Activated T-cell treated with anti-CD3 and anti-CD28 coated beads, Interleukin-2, amount 50 U/mL, for 24 hours (primary cell): ENCODE measurements at regions not wholly inside any gene's neighbourhood (a gene's known extent, or its start where the extent isn't known, plus 50 kb on each side); places are given as distances from the start of the nearest gene placed in this dataset.

Source experiments
- DNase-seq: peaks from one replicate; pipeline ENCODE4 v3.0.0-alpha.2; 2020
- H3K27ac Mint-ChIP-seq: 2 replicates; pipeline ENCODE4 v1.8.0; 2020; ENCODE audit warnings: mild to moderate bottlenecking, mixed read lengths
- H3K27me3 Mint-ChIP-seq: 2 replicates; pipeline ENCODE4 v1.8.0; 2020; ENCODE audit warnings: mixed read lengths
- H3K36me3 Mint-ChIP-seq: 2 replicates; pipeline ENCODE4 v1.8.0; 2020; ENCODE audit warnings: low read depth, mixed read lengths
- H3K4me1 Mint-ChIP-seq: 2 replicates; pipeline ENCODE4 v1.8.0; 2020; ENCODE audit warnings: low read depth, mixed read lengths
- H3K4me3 Mint-ChIP-seq: 2 replicates; pipeline ENCODE4 v1.8.0; 2020; ENCODE audit warnings: mild to moderate bottlenecking, moderate library complexity, mixed read lengths
- H3K9me3 Mint-ChIP-seq: 2 replicates; pipeline ENCODE4 v1.8.0; 2020; ENCODE audit warnings: mixed read lengths

DNA sequence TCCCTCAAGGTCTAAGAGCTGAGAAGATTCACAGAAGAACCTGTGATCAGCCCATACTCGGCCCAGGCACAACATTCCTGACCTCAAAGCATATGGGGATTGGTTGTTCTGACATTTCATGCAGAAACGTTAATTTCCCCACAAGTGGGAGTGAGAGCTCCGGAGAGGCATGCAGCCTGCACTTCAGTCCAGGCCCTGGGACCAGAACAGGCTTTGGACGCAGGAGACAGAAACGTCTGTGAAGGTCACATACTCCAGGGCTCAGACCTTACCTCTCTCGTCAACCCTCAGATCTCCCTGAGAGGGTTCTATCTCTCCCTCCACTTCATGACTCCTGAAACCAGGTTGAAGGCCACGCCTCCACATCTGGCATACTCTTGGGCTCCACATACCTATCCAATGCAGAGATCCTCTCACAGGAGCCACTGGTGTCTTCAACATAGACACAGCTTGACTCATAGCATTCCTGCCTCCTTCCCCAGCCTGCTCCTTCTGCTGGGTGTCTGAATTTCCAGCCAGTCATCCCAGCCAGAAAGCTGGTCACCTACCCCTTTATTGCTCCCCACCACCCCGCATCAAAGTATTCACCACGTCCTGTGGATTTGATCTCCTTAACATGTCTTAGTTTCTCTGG is 149.2 kb downstream of the OMA1 start:
- no peak overlapping the region for H3K4me3 Mint-ChIP-seq
- no peak for DNase-seq
- no peaks in the 10 kb centered on the region for H3K9me3 Mint-ChIP-seq
- no peak overlapping the region for H3K27ac Mint-ChIP-seq
- H3K4me1 Mint-ChIP-seq, result no peaks in the 10 kb centered on the region
- H3K36me3 Mint-ChIP-seq, result no peaks in the 10 kb centered on the region
- H3K27me3 Mint-ChIP-seq, result peaks cover 3% of the 10 kb centered on the region

DNA sequence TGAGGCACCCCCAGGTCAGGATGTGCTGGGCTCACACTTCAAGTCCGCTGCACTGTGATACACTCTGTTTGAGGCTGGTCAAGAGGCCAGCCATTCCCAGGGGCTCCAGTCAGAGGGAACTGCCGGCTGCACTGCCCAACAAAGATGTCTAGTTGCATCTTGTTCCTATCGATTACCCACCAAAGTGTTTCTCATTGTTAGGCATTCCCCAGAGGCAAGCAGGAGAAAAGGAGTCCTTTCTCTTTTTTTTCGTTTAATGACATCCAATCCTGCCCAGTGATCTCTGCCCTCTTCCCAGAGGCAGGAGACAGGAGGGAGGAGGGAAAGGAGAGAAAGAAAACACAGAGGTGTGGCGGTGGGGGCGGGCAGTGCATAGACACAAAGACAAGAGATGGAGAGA is 150.4 kb downstream of the OMA1 start:
- no peak for DNase-seq
- no peaks in the 10 kb centered on the region for H3K4me1 Mint-ChIP-seq
- no peaks in the 10 kb centered on the region for H3K36me3 Mint-ChIP-seq
- H3K4me3 Mint-ChIP-seq, result no peak overlapping the region
- H3K9me3 Mint-ChIP-seq, result no peaks in the 10 kb centered on the region
- H3K27me3 Mint-ChIP-seq, result peaks cover under 1% of the 10 kb centered on the region
- H3K27ac Mint-ChIP-seq, result no peak overlapping the region

DNA sequence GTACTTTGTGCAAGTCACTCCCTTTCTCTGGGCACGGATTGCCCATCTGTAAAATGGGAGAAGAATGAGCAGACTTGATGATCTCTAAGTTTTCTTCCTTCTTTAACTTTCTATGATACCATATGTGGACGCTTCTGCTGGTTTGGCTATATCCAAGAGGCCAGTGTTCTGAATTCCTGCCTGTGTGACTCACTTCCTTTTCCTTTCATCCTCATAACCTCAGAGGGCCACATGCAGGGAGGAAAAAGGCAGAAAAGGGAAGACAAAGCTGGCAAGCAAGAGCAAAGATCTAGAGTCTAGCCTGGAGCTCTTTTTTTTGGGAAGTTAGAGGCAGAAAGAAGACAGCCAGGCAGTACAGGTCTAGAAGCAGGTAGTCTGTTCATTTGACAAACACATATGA is 151.2 kb downstream of the OMA1 start:
- DNase-seq, result no peak
- no peak overlapping the region for H3K27ac Mint-ChIP-seq
- no peak overlapping the region for H3K4me3 Mint-ChIP-seq
- no peaks in the 10 kb centered on the region for H3K27me3 Mint-ChIP-seq
- no peaks in the 10 kb centered on the region for H3K36me3 Mint-ChIP-seq
- H3K9me3 Mint-ChIP-seq, result no peaks in the 10 kb centered on the region
- H3K4me1 Mint-ChIP-seq, result no peaks in the 10 kb centered on the region

DNA sequence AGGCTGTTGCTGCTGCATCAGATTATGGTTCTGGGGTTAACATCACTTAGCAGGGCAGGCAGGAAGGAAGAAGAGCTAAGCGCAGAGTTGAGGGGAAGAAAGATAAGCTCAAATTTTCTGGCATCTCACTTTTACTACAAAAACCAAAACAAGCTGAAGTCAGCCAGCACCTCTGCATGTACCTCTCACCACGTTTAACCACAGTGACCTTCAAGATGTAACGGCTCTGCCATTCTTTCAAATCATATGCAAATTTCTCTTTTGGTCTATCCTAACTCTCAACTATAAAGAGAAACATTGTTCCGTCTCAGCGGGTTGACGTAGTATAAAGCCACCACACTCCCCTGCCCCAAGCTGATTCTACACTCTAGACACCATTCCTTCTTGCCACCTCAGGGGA is 154.4 kb downstream of the OMA1 start:
- no peaks in the 10 kb centered on the region for H3K9me3 Mint-ChIP-seq
- no peak overlapping the region for H3K4me3 Mint-ChIP-seq
- H3K27me3 Mint-ChIP-seq, result peaks cover 2% of the 10 kb centered on the region
- no peaks in the 10 kb centered on the region for H3K4me1 Mint-ChIP-seq
- no peak for DNase-seq
- no peak overlapping the region for H3K27ac Mint-ChIP-seq
- H3K36me3 Mint-ChIP-seq, result no peaks in the 10 kb centered on the region

DNA sequence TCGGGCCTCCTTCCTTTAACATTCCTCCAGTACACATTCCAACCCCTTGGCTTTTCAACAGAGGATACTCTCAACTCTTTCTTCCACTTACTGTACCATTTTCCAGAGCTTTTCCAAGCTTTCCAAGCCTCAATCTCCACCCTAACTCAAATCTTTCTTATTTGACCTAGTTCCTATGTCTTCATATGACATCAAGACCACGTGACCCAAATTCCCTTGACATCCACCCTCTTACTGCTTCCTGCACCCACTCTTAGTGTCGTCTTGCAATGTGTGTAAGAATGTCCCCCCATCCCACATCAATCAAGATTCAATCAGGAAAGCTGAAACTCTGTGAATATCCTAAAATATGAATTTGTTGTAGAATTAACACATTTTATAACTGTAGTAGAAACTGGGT is 155.0 kb downstream of the OMA1 start:
- H3K36me3 Mint-ChIP-seq, result no peaks in the 10 kb centered on the region
- peaks cover 4% of the 10 kb centered on the region for H3K27me3 Mint-ChIP-seq
- H3K4me1 Mint-ChIP-seq, result no peaks in the 10 kb centered on the region
- DNase-seq, result no peak
- H3K27ac Mint-ChIP-seq, result no peak overlapping the region
- H3K9me3 Mint-ChIP-seq, result no peaks in the 10 kb centered on the region
- no peak overlapping the region for H3K4me3 Mint-ChIP-seq

DNA sequence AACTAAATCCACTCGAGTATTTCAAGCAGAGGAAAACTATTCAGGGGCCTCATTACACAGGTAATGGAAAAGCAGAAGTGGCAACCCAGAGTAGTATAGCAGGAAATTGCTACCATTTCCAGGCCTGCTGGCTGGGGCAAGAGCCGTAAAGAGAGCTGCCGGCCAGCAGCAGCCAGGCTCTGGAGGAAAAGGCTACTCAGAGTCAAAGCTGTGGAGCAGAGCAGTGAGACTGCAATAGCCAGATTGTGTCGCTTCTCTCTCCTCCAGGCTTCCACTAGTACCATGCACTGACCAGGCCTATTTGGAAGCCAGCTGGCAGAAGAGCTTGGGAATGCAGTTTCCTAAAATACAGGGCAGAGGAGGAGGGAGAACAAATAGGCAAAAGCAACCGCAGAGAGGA is 155.5 kb downstream of the OMA1 start:
- no peaks in the 10 kb centered on the region for H3K4me1 Mint-ChIP-seq
- DNase-seq, result no peak
- no peaks in the 10 kb centered on the region for H3K9me3 Mint-ChIP-seq
- H3K27me3 Mint-ChIP-seq, result peaks cover 4% of the 10 kb centered on the region
- no peak overlapping the region for H3K27ac Mint-ChIP-seq
- no peak overlapping the region for H3K4me3 Mint-ChIP-seq
- H3K36me3 Mint-ChIP-seq, result no peaks in the 10 kb centered on the region

DNA sequence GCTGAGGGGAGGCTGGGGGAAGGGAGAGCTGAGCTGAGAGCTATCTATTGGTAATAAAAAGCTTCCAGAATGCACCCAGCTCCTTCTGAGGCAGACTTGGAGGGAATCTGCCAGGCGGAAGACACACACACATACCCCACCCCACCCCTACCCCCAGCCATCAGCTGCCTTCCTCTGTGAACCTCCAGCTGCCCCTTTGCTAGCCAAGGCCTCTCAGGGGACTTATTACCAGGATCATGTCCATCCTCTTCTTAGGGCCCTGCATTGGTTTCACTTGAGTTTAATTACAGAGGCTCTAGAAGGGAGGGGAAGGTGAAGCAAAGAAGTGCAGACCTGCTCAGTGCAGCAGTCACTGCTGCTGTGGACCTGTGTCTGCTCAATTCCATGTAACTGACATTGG is 156.4 kb downstream of the OMA1 start:
- Mint-ChIP-seq H3K4me3 (no peak overlapping the region), H3K36me3 (no peaks in the 10 kb centered on the region), H3K4me1 (no peaks in the 10 kb centered on the region), H3K27me3 (peaks cover 4% of the 10 kb centered on the region), H3K9me3 (no peaks in the 10 kb centered on the region), H3K27ac (no peak overlapping the region)
- DNase-seq, result no peak

DNA sequence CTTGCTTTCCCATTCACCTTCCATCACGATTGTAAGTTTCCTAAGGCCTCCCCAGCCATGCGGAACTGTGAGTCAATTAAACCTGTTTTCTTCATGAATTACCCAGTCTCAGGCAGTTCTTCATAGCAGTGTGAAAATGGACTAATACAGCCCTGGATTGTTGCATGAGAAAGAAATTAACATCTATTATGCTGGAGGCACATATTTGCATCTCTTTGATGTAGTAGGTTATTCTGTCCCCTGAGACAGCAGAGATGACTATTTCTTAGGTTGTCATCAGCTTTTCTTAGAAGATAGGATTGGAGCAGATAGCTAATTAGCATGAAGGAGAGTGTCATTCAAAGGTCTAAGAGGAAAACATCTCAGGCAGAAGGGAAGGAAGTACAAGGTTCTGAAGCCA is 166.2 kb downstream of the OMA1 start:
- Mint-ChIP-seq H3K4me3 (no peak overlapping the region), H3K4me1 (no peaks in the 10 kb centered on the region), H3K27me3 (no peaks in the 10 kb centered on the region), H3K36me3 (no peaks in the 10 kb centered on the region), H3K9me3 (peaks cover 11% of the 10 kb centered on the region), H3K27ac (no peak overlapping the region)
- DNase-seq, result no peak

DNA sequence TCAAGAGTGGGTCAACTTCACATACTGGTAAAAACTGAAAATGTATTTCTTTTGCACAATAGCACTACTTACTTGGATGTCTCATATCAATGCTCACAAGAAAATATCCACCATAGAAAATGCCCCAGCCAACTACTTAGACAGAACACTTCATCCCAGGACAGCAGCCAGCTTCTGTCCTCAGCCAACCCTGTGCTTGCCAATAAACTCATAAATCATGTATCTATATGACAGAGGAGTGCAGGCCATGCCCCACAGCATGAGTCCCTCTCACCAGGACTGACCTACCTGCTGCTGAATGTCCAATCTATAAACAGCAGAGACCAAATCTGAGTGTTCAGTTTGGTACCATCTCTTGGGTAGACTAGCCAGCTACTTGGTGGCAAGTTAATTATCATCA is 179.3 kb downstream of the OMA1 start:
- no peak for DNase-seq
- H3K9me3 Mint-ChIP-seq, result peaks cover 6% of the 10 kb centered on the region
- H3K27me3 Mint-ChIP-seq, result no peaks in the 10 kb centered on the region
- no peaks in the 10 kb centered on the region for H3K36me3 Mint-ChIP-seq
- H3K27ac Mint-ChIP-seq, result no peak overlapping the region
- H3K4me3 Mint-ChIP-seq, result no peak overlapping the region
- H3K4me1 Mint-ChIP-seq, result no peaks in the 10 kb centered on the region

DNA sequence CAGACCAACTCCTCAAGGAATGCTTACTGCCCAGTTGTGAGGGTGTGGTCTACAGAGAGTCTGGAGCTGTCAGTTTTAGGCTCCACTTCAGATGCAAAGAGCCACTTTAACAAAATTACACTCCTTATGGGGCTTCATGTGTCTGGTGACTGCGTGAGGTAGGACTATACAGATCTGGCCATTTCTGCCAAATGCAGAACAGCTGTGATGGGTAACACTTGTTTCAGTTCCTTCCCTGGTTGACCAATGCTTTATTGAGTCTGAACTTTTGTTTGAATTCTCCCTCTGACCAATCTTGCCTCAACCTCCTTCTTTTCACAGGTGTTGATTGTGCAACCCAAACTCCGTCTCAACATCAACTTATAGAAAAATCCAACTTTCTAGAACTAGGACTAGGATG is 181.2 kb downstream of the OMA1 start:
- Mint-ChIP-seq H3K4me1 (no peaks in the 10 kb centered on the region), H3K27ac (no peak overlapping the region), H3K9me3 (no peaks in the 10 kb centered on the region), H3K4me3 (no peak overlapping the region), H3K27me3 (no peaks in the 10 kb centered on the region), H3K36me3 (no peaks in the 10 kb centered on the region)
- no peak for DNase-seq

DNA sequence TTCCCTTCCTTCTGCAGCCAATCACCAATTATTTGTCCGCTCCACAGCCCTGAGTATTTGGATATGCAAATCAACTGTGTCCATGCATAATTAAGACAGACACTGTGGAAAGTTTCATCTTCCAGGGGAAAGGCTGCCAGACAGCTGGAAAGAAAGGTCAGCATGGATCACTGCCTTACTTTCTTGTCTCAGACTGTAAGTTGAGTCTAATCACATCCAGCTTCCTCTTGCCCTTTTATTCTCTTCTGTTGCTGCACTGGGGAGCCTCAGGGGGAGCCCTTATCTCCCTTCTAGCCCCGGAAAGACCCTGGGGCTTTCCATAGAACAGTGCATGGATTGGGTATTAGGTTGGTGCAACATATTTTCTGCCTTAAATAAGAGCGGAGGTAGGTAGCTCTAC is 182.9 kb downstream of the OMA1 start:
- H3K27ac Mint-ChIP-seq, result no peak overlapping the region
- no peak for DNase-seq
- H3K9me3 Mint-ChIP-seq, result no peaks in the 10 kb centered on the region
- H3K27me3 Mint-ChIP-seq, result no peaks in the 10 kb centered on the region
- no peaks in the 10 kb centered on the region for H3K36me3 Mint-ChIP-seq
- H3K4me1 Mint-ChIP-seq, result no peaks in the 10 kb centered on the region
- no peak overlapping the region for H3K4me3 Mint-ChIP-seq

DNA sequence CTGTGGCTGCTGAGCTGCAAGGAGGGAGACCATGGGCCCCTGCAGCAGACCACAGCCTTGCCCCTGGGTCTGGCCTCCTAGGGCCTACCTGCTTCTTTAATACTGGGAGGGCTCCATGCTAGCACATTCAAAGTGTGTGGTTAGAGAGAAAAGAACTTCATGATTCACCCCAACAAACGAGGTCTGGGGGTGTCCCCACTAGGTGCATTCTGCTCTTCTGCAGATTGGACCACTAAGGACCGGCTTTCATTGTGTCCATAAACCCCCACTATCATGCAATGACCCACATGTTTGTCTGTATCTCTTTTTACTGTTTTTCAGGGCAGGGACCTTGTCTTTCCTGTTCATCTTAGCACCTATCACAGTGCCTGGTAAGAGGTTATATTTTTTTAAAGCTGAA is 185.4 kb downstream of the OMA1 start:
- peaks cover 10% of the 10 kb centered on the region for H3K27me3 Mint-ChIP-seq
- H3K9me3 Mint-ChIP-seq, result no peaks in the 10 kb centered on the region
- no peak for DNase-seq
- H3K36me3 Mint-ChIP-seq, result no peaks in the 10 kb centered on the region
- no peak overlapping the region for H3K4me3 Mint-ChIP-seq
- H3K4me1 Mint-ChIP-seq, result no peaks in the 10 kb centered on the region
- no peak overlapping the region for H3K27ac Mint-ChIP-seq

DNA sequence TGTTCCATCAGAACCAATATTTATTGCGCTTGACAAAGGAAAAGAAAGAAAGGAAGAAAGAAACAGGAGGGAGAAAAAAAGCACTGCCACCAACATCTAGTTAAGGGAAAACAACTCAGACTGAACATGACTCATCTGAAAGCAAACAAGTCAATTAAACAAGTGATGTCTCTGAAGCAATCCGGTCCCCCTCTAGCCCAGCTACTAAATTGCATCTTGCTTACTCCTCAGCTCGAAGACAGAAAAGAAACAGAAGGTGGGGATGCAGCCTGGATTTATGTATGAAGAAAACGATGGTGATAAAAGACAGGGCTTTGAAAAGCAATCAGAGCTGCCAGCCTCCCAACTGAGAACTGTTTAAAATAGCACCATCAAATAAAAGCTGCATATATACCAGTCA is 188.2 kb downstream of the OMA1 start:
- no peaks in the 10 kb centered on the region for H3K36me3 Mint-ChIP-seq
- no peak overlapping the region for H3K27ac Mint-ChIP-seq
- DNase-seq, result no peak
- H3K9me3 Mint-ChIP-seq, result no peaks in the 10 kb centered on the region
- H3K4me1 Mint-ChIP-seq, result no peaks in the 10 kb centered on the region
- H3K4me3 Mint-ChIP-seq, result no peak overlapping the region
- peaks cover 10% of the 10 kb centered on the region for H3K27me3 Mint-ChIP-seq

DNA sequence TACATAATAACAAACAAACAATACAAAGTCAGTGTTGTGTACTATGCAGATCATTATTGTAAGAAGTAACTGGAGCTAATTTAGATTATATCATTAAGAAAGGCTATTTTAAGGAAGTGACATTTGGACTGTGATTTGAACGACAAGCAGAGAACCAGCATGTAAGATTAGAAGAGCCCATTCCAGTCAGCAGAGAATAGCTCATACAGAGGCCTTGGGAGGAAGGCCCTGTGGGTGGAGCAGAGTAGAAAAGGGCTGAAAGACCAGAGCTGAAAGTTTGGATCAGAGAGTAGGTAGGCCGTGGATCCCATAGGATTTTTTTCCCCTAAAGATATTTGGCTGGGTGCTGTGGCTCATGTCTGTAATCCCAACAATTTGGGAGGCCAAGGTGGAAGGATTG is 190.1 kb downstream of the OMA1 start:
- H3K27me3 Mint-ChIP-seq, result peaks cover 17% of the 10 kb centered on the region
- H3K9me3 Mint-ChIP-seq, result no peaks in the 10 kb centered on the region
- DNase-seq, result no peak
- H3K4me1 Mint-ChIP-seq, result no peaks in the 10 kb centered on the region
- no peak overlapping the region for H3K4me3 Mint-ChIP-seq
- no peaks in the 10 kb centered on the region for H3K36me3 Mint-ChIP-seq
- no peak overlapping the region for H3K27ac Mint-ChIP-seq

DNA sequence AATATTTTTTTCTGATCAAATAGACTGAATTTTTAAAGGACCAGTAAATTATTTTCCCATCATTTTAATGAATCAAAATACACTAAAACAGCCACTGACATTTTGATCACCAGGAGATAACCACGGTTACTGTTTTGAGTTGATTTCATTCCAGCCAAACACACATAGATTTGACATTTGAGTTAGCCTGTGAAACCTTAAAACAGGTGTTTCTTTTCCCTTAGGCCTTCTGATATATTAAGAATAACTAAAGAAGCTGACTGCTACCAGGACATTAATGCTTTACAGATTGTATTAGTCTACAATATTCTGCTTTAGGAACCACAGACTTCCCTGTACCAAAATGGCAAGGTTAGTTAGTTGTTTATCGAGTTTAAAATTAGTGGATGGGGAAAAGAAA is 193.4 kb downstream of the OMA1 start:
- no peak for DNase-seq
- no peaks in the 10 kb centered on the region for H3K36me3 Mint-ChIP-seq
- H3K4me3 Mint-ChIP-seq, result no peak overlapping the region
- H3K4me1 Mint-ChIP-seq, result no peaks in the 10 kb centered on the region
- no peak overlapping the region for H3K27ac Mint-ChIP-seq
- peaks cover 25% of the 10 kb centered on the region for H3K27me3 Mint-ChIP-seq
- H3K9me3 Mint-ChIP-seq, result peaks cover 9% of the 10 kb centered on the region

DNA sequence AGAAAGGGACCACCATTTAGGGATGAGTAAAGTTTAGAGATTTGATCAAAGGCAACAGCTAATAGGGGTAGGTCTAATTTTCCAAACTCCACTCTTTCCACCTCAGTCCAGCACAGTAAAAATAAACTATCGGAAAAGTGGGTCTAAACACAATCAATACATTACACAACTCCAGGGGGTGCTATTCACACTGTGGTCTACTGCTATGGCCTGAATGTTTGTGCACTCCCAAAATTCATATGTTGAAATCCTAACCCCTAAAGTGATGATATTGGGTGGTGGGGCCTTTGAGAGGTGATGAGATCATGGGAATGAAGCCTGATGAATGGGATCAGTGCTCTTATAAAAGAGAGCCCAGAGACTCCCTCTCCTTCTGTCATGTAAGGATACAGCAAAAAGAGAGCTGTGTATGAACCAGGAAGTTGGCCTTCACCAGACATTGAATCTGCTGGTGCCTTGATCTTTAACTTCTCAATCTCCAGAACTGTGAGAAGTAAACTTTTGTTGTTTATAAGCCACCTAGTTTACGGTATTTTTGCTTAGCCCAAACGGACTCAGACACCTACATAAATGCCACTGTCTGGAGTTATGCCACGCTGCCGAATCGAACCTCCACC is 193.9 kb downstream of the OMA1 start:
- DNase-seq, result no peak
- Mint-ChIP-seq H3K36me3 (no peaks in the 10 kb centered on the region), H3K27ac (no peak overlapping the region), H3K9me3 (peaks cover 9% of the 10 kb centered on the region), H3K4me3 (no peak overlapping the region), H3K27me3 (peaks cover 25% of the 10 kb centered on the region), H3K4me1 (no peaks in the 10 kb centered on the region)
